COLO668 (cell line): ENCODE measurements at regions not wholly inside any gene's neighbourhood (a gene's known extent, or its start where the extent isn't known, plus 50 kb on each side); places are given as distances from the start of the nearest gene placed in this dataset.
A peak's percentile ranks its signal among the peaks of the same experiment; 100 is the strongest.

Experiments
- DNase-seq: peaks from one replicate; lab custom pipeline; 2025; ENCODE audit not compliant: unreplicated experiment; lab: John Stamatoyannopoulos, UW

DNA sequence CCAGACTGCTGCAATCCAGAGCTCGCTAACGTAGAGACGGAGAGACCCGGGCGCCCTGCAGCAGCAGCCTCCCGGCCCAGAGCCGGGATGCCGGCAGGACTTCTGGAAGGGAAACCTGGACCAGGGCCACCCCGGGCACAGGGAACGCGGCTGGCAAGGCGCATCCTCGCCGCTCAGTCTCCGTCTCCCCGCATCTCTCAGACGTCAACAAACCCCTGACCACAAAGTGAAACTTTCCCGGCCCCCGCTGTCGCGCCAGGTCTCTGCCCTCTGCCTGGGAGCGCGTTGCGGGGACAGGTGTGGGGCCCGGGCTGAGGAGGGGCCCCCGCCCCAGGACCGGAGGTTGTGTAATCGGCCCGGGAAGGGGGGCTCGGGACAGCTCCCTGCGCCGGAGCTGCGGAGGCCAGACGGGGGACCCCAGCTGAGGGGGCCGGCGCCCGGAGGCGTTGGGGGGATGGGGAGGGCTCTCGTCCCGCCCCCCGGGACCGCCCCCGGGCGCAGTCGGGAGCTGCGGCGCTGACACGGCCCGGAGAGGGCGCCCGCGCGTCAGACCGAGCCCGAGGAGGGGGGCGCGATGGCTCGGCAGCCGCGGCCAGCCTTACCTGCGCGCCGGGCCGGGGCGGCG is 116.6 kb upstream of the HIVEP3 start:
- peak; percentile 86 for DNase-seq

DNA sequence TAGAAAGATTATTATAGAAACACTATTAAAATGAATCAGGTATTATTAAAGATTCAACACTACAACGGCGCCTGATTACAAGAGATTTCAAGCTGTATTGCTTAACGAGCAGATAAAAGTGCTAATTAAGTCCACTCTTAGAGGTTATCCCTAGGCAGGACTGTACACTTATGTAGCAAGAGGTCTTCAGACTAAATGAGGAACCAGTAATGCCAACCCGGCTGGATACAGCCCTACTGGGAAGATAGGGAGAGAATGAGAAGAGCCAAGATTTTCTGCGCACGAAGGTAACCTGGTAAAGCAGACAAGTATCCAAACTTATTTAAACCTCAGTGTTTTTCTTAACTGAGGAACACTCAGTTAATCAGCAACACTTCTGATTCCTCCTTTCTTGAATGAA is 115.7 kb upstream of the HIVEP3 start:
- peak; percentile 39 for DNase-seq

DNA sequence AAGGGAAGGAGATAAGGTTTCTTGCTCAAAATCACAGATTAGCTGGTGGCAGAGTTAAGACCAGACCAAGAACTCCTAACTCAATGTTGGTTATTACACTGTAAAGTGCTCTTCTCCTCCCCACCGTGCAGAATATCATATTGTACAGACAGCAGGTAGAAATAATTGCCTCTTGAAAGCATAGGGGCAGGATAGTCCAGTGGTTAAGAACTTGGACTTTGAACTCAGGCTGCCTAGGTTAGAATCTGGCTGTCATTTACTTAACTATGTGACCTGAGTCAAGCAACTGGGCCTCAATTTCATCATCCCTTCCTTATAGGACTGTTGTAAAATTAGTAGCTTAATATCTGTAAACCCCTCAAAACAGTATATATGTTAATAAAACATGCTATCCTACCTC is 114.9 kb upstream of the HIVEP3 start:
- DNase-seq: peak; percentile 39

DNA sequence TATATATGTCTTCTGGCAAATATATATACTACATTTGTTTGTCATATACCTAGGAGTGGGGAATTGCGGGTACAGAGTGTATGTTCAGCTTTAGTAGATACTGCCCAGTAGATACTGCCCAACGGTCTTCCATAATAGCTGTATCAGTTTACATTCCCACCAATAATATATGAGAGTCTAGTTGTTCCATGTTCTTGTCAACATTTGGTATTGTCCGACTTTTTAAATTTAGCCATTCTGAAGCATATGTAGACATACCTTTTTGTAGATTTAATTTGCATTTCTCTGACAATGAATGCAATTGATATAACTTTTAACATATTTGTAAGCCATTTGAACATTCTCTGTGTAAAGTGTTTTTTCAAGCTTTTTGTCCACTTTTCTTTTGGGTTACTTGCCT is 99.0 kb upstream of the HIVEP3 start:
- DNase-seq: no peak

DNA sequence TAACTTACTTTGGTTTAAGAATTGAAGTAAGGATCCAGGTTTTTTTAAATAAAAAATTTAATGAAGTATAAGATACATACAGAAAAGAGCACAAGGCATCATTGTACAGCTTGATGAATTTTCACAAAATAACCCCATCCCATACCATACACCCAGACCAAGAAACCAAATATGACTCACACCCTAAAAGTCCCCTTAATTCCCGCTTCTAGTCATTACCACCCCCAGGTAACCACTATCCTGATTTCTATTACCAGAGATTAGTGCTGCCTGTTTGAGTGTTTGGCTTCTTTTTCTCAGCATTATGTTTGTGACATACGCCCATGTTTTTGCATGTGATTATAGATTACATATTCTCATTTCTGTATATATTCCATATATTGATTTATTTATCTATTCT is 98.5 kb upstream of the HIVEP3 start:
- no peak for DNase-seq

DNA sequence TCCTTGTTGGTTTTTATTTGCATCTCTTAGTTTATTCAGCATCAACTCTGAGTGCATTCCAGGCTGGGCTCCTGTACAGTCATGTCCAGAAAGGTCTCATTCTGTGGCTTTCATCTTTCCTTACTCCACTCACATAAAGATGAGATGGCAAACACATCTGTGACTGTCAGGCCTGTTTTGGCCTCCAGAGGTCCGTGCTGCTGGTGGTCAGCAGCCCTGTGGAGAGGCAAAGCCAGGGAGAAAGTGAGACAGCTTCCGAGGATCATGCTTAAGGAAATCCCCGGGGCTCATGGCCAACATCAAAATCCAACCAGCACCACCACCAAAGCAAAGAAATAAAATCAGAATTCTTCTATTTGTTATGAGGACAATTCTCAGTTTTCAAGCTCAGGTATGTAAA is 96.1 kb upstream of the HIVEP3 start:
- DNase-seq: no peak

DNA sequence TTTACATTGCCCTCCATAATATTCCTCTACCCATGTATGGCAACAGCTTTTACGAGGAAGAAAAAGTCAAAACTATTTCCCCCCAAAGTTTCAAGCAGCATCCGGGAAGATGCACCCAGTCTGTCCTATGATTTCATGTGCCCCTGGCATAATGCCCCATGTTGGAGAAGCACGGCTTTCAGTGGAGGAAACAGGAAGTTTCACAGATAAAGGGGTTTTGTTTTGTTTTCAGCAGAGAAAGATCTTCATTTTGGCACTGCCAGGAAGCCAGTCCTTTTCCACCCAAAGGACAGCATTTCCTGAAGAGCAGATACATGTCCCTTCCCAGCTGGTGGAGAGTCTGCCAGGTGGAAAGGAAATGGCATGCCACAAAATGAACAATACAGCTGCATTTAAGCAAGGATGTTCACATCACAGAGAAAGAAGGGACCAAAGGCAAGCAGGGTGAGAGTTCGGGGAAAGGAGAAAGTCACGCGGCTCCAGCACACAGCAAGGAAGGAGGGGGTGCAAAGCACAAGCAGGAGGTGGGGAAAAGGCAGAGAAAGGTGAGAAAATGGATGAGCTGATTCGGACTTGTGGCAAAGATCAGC is 95.3 kb upstream of the HIVEP3 start:
- DNase-seq: no peak

DNA sequence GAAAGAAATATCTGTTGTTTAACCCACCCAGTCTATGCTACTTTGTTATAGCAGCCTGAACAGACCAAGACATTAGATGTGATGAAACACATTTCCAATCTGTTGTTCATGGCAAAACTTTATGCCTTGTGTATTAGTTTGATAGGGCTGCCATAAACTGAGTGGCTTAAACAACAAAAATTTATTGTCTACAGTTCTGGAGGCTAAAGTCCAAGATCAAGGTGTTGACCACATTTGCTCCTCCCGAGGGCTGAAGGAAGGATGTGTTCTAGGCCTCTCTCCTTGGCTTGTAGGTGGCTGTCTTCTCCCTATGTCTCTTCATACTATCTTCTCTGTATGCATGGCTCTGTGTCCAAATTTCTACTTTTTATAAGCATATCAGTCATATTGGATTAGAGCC is 94.1 kb upstream of the HIVEP3 start:
- DNase-seq: no peak

DNA sequence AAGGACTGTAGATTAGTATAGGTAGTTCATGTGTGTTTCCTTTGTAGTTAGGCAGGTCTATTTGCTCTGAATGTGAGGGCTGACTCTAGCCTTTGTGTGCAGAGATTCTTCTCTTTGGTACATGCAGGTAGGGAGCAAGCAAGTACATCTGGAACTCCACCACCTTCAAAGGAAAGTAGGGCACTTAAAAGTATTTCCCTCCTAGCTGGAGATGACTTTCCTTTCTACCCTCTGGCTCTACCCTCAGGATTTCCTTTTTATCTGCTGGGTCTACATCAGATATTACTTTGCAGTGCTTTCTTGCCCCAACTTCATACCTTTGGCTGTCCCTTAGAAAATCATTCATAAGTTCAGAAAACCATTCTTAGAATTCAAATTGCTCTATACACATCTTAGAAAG is 91.7 kb upstream of the HIVEP3 start:
- DNase-seq: no peak

DNA sequence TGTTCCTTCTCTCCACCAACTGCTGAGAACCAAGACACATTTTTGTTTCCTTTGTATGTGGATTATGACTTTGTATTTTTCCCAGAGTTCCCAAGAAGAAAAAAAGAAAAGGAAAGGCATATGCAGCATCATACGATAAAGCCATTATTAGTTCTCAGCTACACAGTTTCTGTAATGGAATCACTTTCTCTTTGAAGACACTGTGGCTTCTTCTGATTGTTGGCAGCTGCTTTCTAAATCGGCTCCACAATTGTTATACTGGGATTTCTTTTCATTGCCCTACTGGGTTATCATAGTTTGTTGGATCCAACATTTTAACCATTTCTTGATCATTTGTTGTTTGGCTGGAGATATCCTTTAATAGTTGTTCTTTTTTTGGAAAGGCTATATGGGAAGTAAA is 89.5 kb upstream of the HIVEP3 start:
- no peak for DNase-seq

DNA sequence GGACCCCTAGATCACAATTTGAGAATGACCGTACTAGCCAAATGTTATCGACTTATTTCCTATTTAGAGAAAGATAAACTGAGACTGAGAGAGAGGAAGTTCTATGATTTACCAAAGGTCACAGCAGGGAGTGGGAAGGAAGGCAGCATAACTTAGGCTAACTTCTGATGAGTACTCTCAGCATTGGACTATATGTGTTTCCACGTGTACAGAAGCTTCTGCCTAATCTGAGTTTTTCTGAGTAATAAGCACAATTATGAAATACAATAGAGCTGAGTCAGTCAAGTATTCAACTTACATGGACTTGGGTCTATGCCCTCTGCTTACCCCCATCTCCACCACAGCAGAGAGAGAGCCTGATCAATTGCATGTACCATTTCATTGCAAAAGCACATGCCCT is 88.1 kb upstream of the HIVEP3 start:
- DNase-seq: no peak

DNA sequence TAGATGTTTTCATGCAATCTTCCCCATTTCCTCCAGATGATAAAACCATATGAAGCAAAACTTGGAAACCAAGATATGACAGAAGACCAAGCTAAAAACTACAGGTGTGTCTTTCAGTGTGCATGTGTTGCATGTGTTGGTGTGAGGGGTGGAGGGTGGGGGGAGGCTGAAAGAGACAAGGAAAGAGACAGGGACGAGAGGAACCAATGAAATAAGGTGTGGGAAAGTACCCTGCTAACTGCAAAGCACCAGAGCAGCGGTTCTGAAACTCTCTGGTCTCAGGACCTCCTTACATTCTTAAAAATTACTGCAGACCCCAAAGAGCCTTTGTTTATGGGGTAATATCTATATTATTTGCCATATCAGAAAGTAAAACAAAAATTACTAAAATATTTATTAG is 87.4 kb upstream of the HIVEP3 start:
- DNase-seq: no peak

DNA sequence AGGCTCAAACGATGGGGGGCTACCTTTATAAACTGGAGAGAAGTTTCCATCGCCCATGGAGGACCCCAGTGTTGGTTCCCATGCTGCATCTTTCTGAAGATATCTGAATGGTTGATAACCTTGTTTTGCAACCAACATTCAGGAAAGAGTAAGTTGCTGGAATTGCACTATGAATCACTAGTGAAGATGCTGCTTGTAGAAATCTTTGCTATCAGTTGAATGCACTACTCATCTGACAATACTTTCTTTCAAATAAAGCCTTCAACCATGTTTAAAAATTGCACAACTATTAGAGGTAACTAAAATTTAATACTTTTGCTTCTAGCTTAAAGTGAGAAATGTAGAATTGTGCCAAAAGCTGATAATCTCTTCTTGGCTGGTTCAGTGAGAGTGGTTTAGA is 86.8 kb upstream of the HIVEP3 start:
- DNase-seq: no peak

DNA sequence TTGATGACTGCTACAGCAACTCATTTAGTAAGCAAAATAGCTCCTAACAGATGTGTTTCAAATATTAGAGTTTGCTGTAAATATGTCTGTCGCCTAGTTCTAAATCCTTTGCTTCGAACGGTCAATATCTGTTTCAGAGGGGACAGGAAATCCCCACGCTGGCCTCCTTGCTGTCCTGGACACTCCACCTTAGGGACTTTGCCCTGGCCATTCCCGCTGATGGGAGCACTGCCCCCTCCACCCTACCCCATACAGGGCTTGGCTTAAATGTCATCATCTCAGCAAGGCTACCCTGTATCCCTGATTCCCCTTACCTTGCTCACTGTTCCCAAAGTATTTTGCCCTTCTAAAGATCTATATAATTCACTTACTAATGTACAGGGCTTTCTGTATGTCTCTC is 86.1 kb upstream of the HIVEP3 start:
- no peak for DNase-seq

DNA sequence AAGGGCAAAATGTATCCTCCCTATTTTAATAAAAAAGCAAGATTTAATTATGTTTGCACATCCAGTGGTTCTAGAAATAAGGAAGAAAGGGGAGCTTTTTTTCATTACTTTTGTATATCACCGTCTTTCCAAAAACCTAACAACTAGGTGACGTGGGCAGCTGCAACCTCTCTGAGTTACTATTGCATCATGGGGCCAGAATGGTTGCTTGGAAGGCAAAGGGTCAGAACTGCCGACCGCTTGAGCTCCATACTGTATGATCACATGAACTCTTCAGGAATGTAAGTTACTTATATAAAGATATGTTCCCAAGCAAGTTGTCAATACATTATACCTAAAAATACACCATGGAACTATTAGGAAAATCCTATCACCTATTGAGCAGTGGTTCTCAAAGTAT is 85.6 kb upstream of the HIVEP3 start:
- no peak for DNase-seq

DNA sequence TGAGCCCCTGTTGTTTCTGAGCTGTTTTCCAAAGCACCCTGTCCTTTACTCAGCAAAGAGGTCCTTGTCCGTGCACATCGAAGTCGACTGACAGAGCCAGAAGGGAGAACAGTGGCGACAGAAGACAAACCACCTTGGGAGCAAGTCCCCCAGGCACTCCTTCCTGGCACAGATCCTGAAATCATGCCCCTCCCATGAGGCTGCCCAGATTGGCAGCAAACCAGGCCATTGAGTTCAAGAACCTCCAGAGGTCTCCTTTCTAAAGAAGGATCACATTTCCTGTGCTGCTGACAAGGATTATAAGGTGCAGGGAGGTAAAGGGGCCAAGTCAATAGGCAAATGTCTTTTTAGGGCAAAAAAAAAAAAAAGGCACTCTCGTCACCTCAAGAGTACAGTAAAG is 84.7 kb upstream of the HIVEP3 start:
- DNase-seq: no peak

DNA sequence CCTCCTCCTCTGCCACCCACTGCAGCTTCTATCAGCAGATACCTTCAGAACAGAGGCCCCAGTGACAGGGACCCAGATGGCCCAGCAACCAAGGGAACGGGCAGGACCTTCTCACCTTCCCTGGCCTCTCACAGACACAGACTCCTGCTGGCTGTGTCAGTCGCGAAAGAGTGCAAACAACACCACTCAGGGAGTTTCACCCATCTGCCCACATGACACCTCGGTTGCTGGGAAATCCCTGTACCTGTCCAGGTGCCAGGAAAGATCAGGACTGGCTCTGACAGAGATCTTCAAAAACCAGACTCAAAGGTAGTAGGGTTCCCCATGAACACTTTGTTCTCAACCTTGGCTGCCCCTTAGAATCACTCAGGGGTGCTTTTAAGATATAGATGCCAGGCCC is 83.5 kb upstream of the HIVEP3 start:
- peak; percentile 67 for DNase-seq

DNA sequence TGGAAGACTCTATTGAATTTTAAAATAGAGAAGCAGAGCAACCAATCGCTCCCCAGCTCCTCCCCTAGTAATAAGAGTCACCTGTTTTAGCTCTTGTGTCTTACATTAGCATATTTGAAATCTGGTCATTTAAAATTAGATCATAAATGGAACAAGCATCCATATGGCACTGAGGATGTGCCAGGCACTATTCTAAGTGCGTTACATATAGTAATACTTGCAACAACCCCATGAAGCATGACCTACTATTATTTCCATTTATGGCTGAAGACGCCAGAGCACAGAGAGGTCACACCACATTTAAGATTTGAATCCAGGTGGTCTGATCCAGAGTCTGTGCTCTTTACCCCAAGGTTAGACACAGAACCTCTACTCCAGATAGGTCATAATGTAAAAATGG is 82.0 kb upstream of the HIVEP3 start:
- DNase-seq: no peak

DNA sequence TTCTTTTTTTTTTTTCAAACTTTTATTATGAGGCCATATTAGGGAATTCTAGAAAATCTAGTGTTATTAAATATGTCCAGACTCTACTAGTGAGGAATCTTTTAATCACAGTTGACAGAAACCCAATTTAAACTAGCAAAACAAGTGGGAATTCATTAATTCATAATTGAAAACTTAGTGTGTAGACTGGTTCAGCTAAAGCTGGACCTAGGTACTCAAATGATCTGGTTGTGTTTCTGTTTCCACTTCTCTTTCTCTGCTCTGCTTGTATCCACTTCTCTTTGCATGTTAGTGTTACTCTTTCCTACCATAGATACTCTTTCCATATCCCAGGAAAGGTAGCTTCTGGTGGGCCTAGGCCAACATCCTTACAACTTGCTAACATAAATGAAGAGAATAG is 81.2 kb upstream of the HIVEP3 start:
- DNase-seq: no peak

DNA sequence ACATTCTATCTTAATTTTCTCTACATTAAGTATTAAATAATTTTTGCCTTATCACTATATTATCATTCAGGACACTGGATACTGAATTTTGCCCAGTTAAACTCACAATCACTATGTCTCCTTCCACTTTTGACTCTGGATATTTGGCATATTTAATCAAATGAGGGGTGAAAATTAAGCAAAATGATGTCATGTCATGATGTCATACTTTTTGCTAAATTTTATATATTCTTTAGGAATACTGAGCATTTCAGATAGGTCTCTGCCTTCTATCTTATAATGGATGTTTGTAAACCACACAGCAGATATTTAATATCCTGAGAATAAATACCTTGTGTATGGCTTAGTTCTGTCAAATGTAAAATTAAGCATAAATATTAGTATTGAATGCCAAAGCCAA is 79.5 kb upstream of the HIVEP3 start:
- DNase-seq: no peak

DNA sequence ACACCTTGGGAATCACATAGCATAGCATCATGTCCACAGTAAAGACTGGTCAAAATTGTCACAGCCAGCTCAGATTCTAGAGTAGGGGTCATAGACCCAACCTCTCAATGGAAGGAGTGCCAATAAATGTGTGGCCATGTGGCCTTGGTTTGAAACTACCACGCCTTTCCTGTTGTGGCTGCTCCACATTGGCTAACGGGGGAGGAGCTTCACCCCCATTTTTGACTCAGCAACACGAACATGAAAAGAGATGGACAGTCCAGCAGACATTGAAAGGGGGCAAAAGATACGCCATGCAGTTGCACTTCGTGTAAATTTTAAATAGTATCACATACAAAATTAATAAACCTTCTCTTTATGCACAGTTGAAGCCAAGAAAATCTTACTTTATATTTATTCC is 78.4 kb upstream of the HIVEP3 start:
- no peak for DNase-seq

DNA sequence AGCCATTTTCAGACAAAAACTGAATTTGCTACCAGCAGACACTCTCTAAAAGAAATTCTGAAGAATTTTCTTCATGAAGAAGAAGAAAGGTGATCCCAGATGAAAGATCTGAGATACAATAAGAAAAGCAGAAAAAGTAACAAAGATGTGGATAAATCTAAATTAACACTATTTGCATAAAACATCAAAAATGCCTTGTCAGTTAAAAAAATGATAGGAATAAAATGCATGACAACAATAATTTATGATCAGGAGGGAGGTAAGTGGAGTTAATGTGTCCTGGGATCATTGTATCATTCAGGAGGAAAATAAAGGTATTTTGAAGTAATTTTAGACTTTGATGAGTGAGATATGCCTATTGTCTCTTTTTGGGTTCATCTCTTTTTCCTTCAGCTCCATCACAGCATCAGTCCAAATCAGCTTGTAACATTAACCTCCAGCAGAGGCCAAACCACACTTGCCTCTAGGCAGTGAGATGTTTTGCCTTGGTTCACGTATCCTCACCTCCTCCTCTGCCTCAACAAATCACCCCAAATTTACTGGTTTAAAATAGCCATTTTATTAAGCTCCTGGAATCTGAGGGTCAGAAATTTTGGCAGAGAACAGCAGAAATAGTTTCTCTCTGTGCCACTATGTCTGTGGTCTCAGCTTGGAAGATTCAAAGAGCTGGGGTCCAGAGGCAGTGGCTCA is 76.9 kb upstream of the HIVEP3 start:
- DNase-seq: no peak
